Testis (tissue), 2 donors: ENCODE measurements at regions not wholly inside any gene's neighbourhood (a gene's known extent, or its start where the extent isn't known, plus 50 kb on each side); places are given as distances from the start of the nearest gene placed in this dataset.
"Not testable (repeated sequence)": the region's sequence is repeated elsewhere in the genome, so short reads cannot be mapped to it uniquely, and the experiment has no call there.

ENCODE experiments used
- DNase-seq: peaks from one replicate; pipeline ENCODE4 v3.0.0-alpha.2; 2019
- H3K27ac ChIP-seq, 2 donors: fragments of 200-600 bp; sonication (generic); one replicate each; pipeline ENCODE4 v1.5.1; 2019
- H3K27me3 ChIP-seq: fragments of 200-600 bp; sonication (generic); one replicate; pipeline ENCODE4 v1.5.1; 2019
- H3K36me3 ChIP-seq: fragments of 200-600 bp; sonication (generic); one replicate; pipeline ENCODE4 v1.5.1; 2017; ENCODE audit warnings: low read depth; ENCODE audit errors: missing control alignments
- H3K4me1 ChIP-seq: fragments of 200-600 bp; sonication (generic); one replicate; pipeline ENCODE4 v1.5.1; 2019
- H3K4me3 ChIP-seq, 2 donors: fragments of 200-600 bp; sonication (generic); one replicate each; pipeline ENCODE4 v1.5.1; 2017 to 2019
- H3K9me3 ChIP-seq: fragments of 200-600 bp; sonication (generic); one replicate; pipeline ENCODE4 v1.5.1; 2017
- CTCF ChIP-seq, 3 experiments: fragments of 450-650 bp in 2 of 3; fragments of 200-600 bp in 1 of 3; sonication (generic) in 1 of 3; IDR thresholded peaks; one replicate each; pipeline ENCODE4 v1.5.1; 2016 to 2019; ENCODE audit warnings: antibody characterized with exemption in 3 of 3, mild to moderate bottlenecking in 2 of 3, moderate library complexity in 1 of 3
- POLR2A ChIP-seq: fragments of 450-650 bp; IDR thresholded peaks from one replicate; pipeline ENCODE4 v1.6.1; 2017; ENCODE audit warnings: antibody characterized with exemption, mild to moderate bottlenecking, moderate library complexity
- WGBS, 2 donors: methylation state at CpG; one replicate each; pipeline ENCODE4 v1.1.5; 2018; 5-methylcytosine and 5-hydroxymethylcytosine counted together
- intact Hi-C: fragments of 100-400 bp; cut with DNase I; formaldehyde crosslinking; loops from one replicate; pipeline ENCODE4 v1.15.1; 2023; ENCODE audit warnings: low total_unique reads

- H3K4me3 ChIP-seq = no peak overlapping the region
- H3K27ac ChIP-seq = no peak overlapping the region
- H3K9me3 ChIP-seq = no peaks in the 10 kb centered on the region
- TF ChIP-seq POLR2A (no peak), CTCF (IDR thresholded peaks at IDR 0.05) (no peak)
- WGBS, 2 donors = 71 to 84% methylated on average over 6 of the region's 6 CpGs
- intact Hi-C loops = no loop called here
- H3K27me3 ChIP-seq = no peaks in the 10 kb centered on the region
- H3K36me3 ChIP-seq = no peaks in the 10 kb centered on the region
- DNase-seq = no peak
- H3K4me1 ChIP-seq = no peaks in the 10 kb centered on the region
Measured at GRCh38 chr1:118291661-118292060, 106.6 kb upstream of the SPAG17 start.

- Histone ChIP-seq H3K4me3 (no peak overlapping the region), H3K9me3 (no peaks in the 10 kb centered on the region), H3K27me3 (no peaks in the 10 kb centered on the region), H3K27ac (no peak overlapping the region), H3K36me3 (no peaks in the 10 kb centered on the region), H3K4me1 (no peaks in the 10 kb centered on the region)
- no peak for DNase-seq
- 89 to 92% methylated on average over 6 of the region's 6 CpGs for WGBS, 2 donors
- intact Hi-C loops = no loop called here
- TF ChIP-seq POLR2A (no peak), CTCF (IDR thresholded peaks at IDR 0.05) (no peak)
Measured at GRCh38 chr1:118290571-118290970, 105.5 kb upstream of the SPAG17 start.

GRCh38 chr1:118290046-118290445, 105.0 kb upstream of the SPAG17 start:
- intact Hi-C loops = no loop called here
- 42 to 51% methylated on average over 4 of the region's 4 CpGs for WGBS, 2 donors
- TF ChIP-seq CTCF (IDR thresholded peaks at IDR 0.05) (no peak), POLR2A (no peak)
- Histone ChIP-seq H3K27ac (no peak overlapping the region), H3K4me3 (no peak overlapping the region), H3K4me1 (no peaks in the 10 kb centered on the region), H3K36me3 (no peaks in the 10 kb centered on the region), H3K27me3 (no peaks in the 10 kb centered on the region), H3K9me3 (no peaks in the 10 kb centered on the region)
- peak; percentile 49 for DNase-seq

GRCh38 chr1:118280656-118281055, 95.6 kb upstream of the SPAG17 start:
- H3K9me3 ChIP-seq, H3K27me3 ChIP-seq, H3K4me3 ChIP-seq, H3K27ac ChIP-seq, H3K36me3 ChIP-seq, intact Hi-C loops, H3K4me1 ChIP-seq, DNase-seq: not testable (repeated sequence)
- WGBS, 2 donors = 79 to 84% methylated on average over 6 to 10 of the region's 10 CpGs

- TF ChIP-seq POLR2A (no peak), CTCF (IDR thresholded peaks at IDR 0.05) (no peak)
- H3K27me3 ChIP-seq = no peaks in the 10 kb centered on the region
- H3K4me1 ChIP-seq = no peaks in the 10 kb centered on the region
Measured at GRCh38 chr1:118275472-118276115, 90.6 kb upstream of the SPAG17 start.

More at GRCh38 chr1:118275472-118276115, 90.6 kb upstream of the SPAG17 start:
- H3K36me3 ChIP-seq = no peaks in the 10 kb centered on the region
- H3K27ac ChIP-seq = no peak overlapping the region
- H3K4me3 ChIP-seq = no peak overlapping the region
- no peak for DNase-seq
- intact Hi-C loops = no loop called here
- 64 to 68% methylated on average over 8 of the region's 8 CpGs for whole genome bisulfite sequencing, 2 donors
- no peaks in the 10 kb centered on the region for H3K9me3 ChIP-seq
